Cardiac fibroblast (primary cell): ENCODE measurements at regions not wholly inside any gene's neighbourhood (a gene's known extent, or its start where the extent isn't known, plus 50 kb on each side); places are given as distances from the start of the nearest gene placed in this dataset.
"Not testable (repeated sequence)": the region's sequence is repeated elsewhere in the genome, so short reads cannot be mapped to it uniquely, and the experiment has no call there.

Experiments used
- DNase-seq, 2 donors: peaks; one replicate each; pipeline versions ENCODE4 v3.0.0 to v3.0.0-alpha.2; 2010; ENCODE audit warnings: low read depth in 2 of 2
- H3K4me3 ChIP-seq, 2 donors: replicated peaks in 1 of 2; 1 replicate in 1 of 2; 2 replicates in 1 of 2; pipeline ENCODE4 v1.5.1; 2011; ENCODE audit warnings: low read depth in 2 of 2, low read length in 2 of 2, mild to moderate bottlenecking in 2 of 2, moderate library complexity in 1 of 2
- CTCF ChIP-seq: IDR thresholded peaks from one replicate; pipeline ENCODE4 v1.5.1; 2011; ENCODE audit warnings: low read depth, mild to moderate bottlenecking, low read length, inconsistent platforms

DNA sequence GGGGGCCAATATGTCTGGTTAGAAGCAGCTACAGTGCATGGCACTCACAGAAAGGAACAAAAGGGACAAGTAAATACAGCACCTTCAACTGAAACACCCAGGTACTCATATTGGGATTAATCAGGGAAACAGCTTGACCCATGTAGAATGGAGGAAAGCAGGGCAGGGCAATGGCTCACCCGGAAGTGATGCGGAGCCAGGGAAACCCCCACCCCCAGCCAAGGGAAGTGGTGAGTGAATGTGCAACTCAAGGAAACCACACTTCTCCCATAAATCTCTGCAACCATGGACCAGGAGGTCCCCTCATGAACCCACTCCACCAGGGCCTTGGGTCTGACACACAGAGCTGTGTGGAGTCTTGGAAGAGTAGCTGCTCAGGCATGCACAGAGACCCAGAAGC lies 117.1 kb downstream of the MTHFS start:
- no peak for TF ChIP-seq CTCF
- H3K4me3 ChIP-seq, result no peak overlapping the region
- no peak for DNase-seq

DNA sequence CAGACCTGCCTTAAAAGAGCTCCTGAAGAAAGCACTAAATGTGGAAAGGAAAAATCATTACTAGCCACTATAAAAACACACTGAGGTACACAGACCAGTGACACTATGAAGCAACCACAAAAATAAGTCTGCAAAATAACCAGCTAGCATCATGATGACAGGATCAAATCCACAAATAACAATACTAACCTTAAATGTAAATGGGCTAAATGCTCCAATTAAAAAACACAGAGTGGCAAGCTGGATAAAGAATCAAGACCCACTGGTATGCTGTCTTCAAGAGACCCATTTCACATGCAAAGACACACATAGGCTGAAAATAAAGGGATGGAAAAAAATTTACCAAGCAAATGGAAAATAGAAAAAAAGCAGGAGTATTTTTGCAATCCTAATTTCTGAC lies 114.5 kb downstream of the MTHFS start:
- not testable (repeated sequence) for DNase-seq, H3K4me3 ChIP-seq
